ENCODE measurements at regions not wholly inside any gene's neighbourhood (a gene's known extent, or its start where the extent isn't known, plus 50 kb on each side); places are given as distances from the start of the nearest gene placed in this dataset.

DNA sequence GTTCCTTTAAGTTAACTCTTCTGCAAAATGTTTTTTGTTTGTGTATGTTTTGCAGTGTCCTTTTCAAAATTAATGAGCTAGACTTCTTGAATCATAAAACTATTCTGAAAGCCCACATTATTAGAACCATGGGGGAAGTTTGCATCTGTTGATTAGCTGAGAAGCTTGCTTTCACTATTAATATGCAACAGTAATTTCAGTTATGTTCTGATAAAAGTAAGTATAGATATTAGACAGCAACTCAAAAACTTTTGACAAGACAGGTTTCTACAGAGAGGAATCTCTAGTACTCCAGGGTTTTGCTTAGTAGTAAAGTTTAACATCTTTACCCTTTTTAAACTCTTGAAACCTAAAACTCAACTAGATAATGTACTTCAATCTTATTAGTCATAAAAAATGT, 147.8 kb downstream of the UBE2E3 start:
- Histone ChIP-seq H3K27me3 (replicated peaks; ENCODE audit: insufficient read depth) (no peaks in the 10 kb centered on the region), H3K4me3 (no peak overlapping the region), H3K27ac (no peak overlapping the region), H3K4me1 (replicated peaks) (no peaks in the 10 kb centered on the region), H3K36me3 (no peaks in the 10 kb centered on the region), H3K9me3 (no peaks in the 10 kb centered on the region)
- TF ChIP-seq CTCF (IDR thresholded peaks at IDR 0.05), result no peak
- no peak for TF ChIP-seq POLR2A (IDR thresholded peaks at IDR 0.05)
- no peak for TF ChIP-seq POLR2AphosphoS5 (IDR thresholded peaks at IDR 0.05)
- intact Hi-C loops (cut with DNase I), result no loop called here
- DNase-seq (ENCODE audit: low spot score), result no peak

- 89% methylated on average over 4 of the region's 4 CpGs for WGBS
- Histone ChIP-seq H3K27ac (no peak overlapping the region), H3K4me3 (no peak overlapping the region), H3K27me3 (replicated peaks; ENCODE audit: insufficient read depth) (no peaks in the 10 kb centered on the region), H3K4me1 (replicated peaks) (no peaks in the 10 kb centered on the region), H3K36me3 (no peaks in the 10 kb centered on the region), H3K9me3 (no peaks in the 10 kb centered on the region)
- TF ChIP-seq POLR2A (IDR thresholded peaks at IDR 0.05) (no peak), POLR2AphosphoS5 (IDR thresholded peaks at IDR 0.05) (no peak), CTCF (IDR thresholded peaks at IDR 0.05) (no peak)
- no peak for DNase-seq (ENCODE audit: low spot score)
- intact Hi-C loops (cut with DNase I), result no loop called here
Observed at GRCh38 chr2:181129364-181130056, 149.1 kb downstream of the UBE2E3 start.

- no peaks in the 10 kb centered on the region for H3K4me1 ChIP-seq (replicated peaks)
- TF ChIP-seq POLR2A (IDR thresholded peaks at IDR 0.05), result no peak
- no peak for TF ChIP-seq CTCF (IDR thresholded peaks at IDR 0.05)
- no peak for TF ChIP-seq POLR2AphosphoS5 (IDR thresholded peaks at IDR 0.05)
- no peak overlapping the region for H3K4me3 ChIP-seq
- DNase-seq (ENCODE audit: low spot score), result no peak
- H3K9me3 ChIP-seq, result no peaks in the 10 kb centered on the region
- no peaks in the 10 kb centered on the region for H3K36me3 ChIP-seq
- no peaks in the 10 kb centered on the region for H3K27me3 ChIP-seq (replicated peaks; ENCODE audit: insufficient read depth)
- WGBS, result 86% methylated on average over 3 of the region's 3 CpGs
- intact Hi-C loops (cut with DNase I), result no loop called here
- no peak overlapping the region for H3K27ac ChIP-seq
Observed at GRCh38 chr2:181130686-181131085, 150.3 kb downstream of the UBE2E3 start.

GRCh38 chr2:181131584-181131983, 151.2 kb downstream of the UBE2E3 start:
- Histone ChIP-seq H3K9me3 (no peaks in the 10 kb centered on the region), H3K4me1 (replicated peaks) (no peaks in the 10 kb centered on the region), H3K36me3 (no peaks in the 10 kb centered on the region), H3K27ac (no peak overlapping the region), H3K27me3 (replicated peaks; ENCODE audit: insufficient read depth) (no peaks in the 10 kb centered on the region), H3K4me3 (no peak overlapping the region)
- intact Hi-C loops (cut with DNase I), result no loop called here
- DNase-seq (ENCODE audit: low spot score), result no peak
- TF ChIP-seq POLR2A (IDR thresholded peaks at IDR 0.05), result no peak
- no peak for TF ChIP-seq CTCF (IDR thresholded peaks at IDR 0.05)
- no peak for TF ChIP-seq POLR2AphosphoS5 (IDR thresholded peaks at IDR 0.05)
- WGBS, result 84% methylated on average over 2 of the region's 2 CpGs

DNA sequence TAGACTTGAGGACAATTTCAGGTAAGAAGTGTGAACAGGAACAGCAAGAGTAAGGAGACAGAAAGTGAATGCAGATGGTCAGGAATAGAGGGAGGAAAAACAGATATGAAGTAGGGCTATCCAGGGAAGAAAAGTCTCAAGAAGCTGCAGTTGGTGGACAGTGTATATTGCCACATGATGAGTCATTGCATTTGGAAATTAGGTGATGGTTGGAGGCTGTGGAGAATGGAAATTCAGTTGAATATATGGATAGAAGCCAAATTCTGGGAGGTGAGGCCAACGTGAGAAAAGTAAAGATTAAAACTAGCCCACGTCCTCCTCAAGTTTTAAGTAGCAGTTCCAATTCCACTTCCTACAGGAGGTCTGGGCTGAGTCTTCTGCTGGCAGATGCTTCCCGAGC, 158.4 kb downstream of the UBE2E3 start:
- no peaks in the 10 kb centered on the region for H3K9me3 ChIP-seq
- no peak overlapping the region for H3K4me3 ChIP-seq
- intact Hi-C loops (cut with DNase I), result no loop called here
- TF ChIP-seq CTCF (IDR thresholded peaks at IDR 0.05) (no peak), POLR2AphosphoS5 (IDR thresholded peaks at IDR 0.05) (no peak), POLR2A (IDR thresholded peaks at IDR 0.05) (no peak)
- H3K27me3 ChIP-seq (replicated peaks; ENCODE audit: insufficient read depth), result no peaks in the 10 kb centered on the region
- H3K36me3 ChIP-seq, result no peaks in the 10 kb centered on the region
- WGBS, result 45% methylated on average over 3 of the region's 3 CpGs
- H3K4me1 ChIP-seq (replicated peaks), result no peaks in the 10 kb centered on the region
- no peak for DNase-seq (ENCODE audit: low spot score)
- H3K27ac ChIP-seq, result no peak overlapping the region
